ENCODE measurements at regions not wholly inside any gene's neighbourhood (a gene's known extent, or its start where the extent isn't known, plus 50 kb on each side); places are given as distances from the start of the nearest gene placed in this dataset.

GRCh38 chr2:238693337-238694093 is 154.4 kb upstream of the TWIST2 start:
- TF ChIP-seq CTCF (IDR thresholded peaks at IDR 0.05) (no peak), POLR2A (IDR thresholded peaks at IDR 0.05) (no peak)
